ENCODE measurements at regions not wholly inside any gene's neighbourhood (a gene's known extent, or its start where the extent isn't known, plus 50 kb on each side); places are given as distances from the start of the nearest gene placed in this dataset.

GRCh38 chr1:105641407-105641806, 1415.1 kb upstream of the PRMT6 start:
- in situ Hi-C loops (cut with HindIII; ENCODE audit: low pct_ligation_motif_present, low pct_unique_long_range_greater_than_20kb, low sequenced_read_pairs) = no loop called here
- DNase-seq = no peak

DNA sequence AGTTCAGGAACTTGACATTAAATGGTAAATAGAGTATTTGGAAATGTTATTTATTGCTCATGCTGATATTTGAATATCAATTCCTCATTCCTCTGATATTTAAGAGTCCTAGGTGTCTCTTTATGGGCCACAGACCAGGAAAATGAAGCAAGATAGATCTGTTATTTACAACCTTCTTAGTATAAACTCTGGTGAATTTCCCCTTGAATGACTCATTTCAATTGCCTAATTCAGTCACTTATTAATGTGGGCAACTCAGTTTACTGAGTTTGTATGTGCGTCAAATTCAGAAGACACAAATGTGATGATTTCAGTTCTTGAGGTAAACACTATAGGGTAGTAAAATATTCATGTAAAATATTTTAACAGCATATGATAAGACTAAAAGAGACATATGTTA, 1404.4 kb upstream of the PRMT6 start:
- DNase-seq = peak; percentile 13
- in situ Hi-C loops (cut with HindIII; ENCODE audit: low pct_ligation_motif_present, low pct_unique_long_range_greater_than_20kb, low sequenced_read_pairs) = no loop called here

- in situ Hi-C loops (cut with HindIII; ENCODE audit: low pct_ligation_motif_present, low pct_unique_long_range_greater_than_20kb, low sequenced_read_pairs) = no loop called here
Observed at GRCh38 chr1:105655032-105655431, 1401.4 kb upstream of the PRMT6 start.

DNA sequence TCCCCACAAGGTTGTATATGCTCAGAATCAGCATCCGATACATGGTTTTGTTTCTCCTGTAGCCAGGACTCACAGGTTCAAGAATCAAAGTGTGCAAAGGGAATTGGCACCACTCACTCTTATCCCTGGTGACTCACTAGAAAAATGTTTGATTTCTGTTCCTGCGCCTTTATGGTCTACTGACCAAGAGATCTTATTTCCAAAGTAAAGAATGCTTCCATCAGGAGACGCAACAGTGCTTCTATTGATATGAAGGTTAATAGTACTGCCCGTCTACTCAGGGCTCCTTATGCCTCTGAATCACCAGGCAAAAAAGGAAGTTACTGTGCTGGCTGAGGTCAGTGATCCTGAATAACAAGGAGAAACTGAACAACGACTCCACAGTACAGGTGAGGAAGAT, 1392.0 kb upstream of the PRMT6 start:
- peak; percentile 95 for DNase-seq
- in situ Hi-C loops (cut with HindIII; ENCODE audit: low pct_ligation_motif_present, low pct_unique_long_range_greater_than_20kb, low sequenced_read_pairs) = no loop called here

More at GRCh38 chr1:105655032-105655431, 1401.4 kb upstream of the PRMT6 start:
- no peak for DNase-seq

DNA sequence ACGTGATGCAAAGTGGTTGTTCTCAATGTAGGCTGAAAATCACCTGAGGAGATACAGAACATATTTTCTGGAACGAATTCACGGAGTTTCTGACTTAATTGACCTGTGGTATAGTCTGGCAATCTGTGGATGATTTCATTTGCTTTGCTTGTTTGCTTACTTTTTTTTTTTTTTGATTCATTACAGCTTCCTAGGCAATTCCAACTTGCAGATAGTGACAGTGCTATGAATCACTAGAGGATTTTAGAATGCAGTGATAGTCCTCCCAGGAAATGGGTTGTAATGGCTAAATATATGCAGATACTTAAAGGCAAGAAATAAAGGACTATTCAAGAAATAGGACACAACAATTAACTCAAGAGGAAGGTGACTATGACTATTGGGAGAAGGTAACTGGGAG, 1378.1 kb upstream of the PRMT6 start:
- no peak for DNase-seq
- in situ Hi-C loops (cut with HindIII; ENCODE audit: low pct_ligation_motif_present, low pct_unique_long_range_greater_than_20kb, low sequenced_read_pairs) = no loop called here

GRCh38 chr1:105684714-105685113, 1371.8 kb upstream of the PRMT6 start:
- in situ Hi-C loops (cut with HindIII; ENCODE audit: low pct_ligation_motif_present, low pct_unique_long_range_greater_than_20kb, low sequenced_read_pairs) = no loop called here
- DNase-seq = no peak

GRCh38 chr1:105686026-105686425, 1370.4 kb upstream of the PRMT6 start:
- no peak for DNase-seq

DNA sequence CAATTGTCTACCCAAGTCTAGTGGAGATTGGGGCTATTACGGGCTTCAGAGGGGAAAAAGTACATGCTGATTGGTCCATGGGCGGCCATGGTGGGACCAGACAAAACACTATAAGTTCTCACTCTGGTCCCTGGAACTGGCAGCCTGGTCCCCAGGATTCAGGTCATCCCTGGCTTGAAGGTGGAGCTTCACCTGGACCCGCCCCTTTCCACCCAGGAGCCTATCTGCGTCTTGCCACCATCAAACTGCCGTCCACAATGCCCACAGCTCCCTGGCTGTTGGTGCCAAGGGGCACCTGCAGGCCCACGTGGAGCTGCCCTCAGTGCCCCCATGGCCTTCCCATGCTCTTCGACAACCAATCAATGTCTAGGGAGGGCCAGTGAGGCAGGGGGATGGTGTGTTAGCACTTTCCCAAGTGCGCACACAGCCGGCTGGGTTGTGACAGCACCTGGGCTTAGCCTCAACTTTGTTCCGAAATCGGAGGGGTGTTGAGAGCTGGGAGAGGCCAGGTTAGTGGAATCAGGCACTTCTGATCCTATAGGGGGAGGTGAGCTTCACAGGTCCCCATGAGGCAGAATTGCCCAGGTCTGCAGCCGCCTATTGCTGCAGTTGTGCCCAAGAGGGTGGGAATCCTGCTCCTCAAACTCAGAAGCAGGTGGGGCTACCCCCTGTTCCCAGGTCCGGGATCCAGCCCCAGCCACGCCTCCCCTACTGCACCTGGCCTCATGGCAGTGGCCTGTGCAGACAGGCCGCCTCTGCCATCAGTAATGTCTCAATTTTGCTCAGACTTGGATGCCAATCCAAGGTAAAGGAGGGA, 1369.4 kb upstream of the PRMT6 start:
- in situ Hi-C loops (cut with HindIII; ENCODE audit: low pct_ligation_motif_present, low pct_unique_long_range_greater_than_20kb, low sequenced_read_pairs) = no loop called here
- DNase-seq = no peak

More at GRCh38 chr1:105686026-105686425, 1370.4 kb upstream of the PRMT6 start:
- in situ Hi-C loops (cut with HindIII; ENCODE audit: low pct_ligation_motif_present, low pct_unique_long_range_greater_than_20kb, low sequenced_read_pairs) = no loop called here

DNA sequence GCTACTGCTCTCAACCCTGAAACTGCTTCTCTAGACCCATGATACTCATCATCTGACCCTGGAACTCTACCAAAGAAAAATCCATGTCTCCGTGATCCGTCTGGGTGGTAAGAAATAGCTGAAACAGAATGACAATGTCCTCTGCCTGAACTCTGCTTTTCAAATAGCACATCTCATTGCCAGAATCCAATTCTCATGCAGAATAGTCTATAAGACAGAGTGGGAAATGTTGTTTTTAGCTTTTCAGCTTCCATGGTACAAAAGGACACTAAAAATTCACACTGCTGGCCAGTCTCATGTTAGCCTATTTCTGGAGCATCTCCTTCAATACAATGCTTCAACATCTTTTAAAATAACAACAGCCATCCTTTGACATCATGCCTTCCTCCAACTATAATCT, 1355.8 kb upstream of the PRMT6 start:
- in situ Hi-C loops (cut with HindIII; ENCODE audit: low pct_ligation_motif_present, low pct_unique_long_range_greater_than_20kb, low sequenced_read_pairs) = no loop called here
- DNase-seq = no peak

GRCh38 chr1:105724286-105724685, 1332.2 kb upstream of the PRMT6 start:
- no peak for DNase-seq
- in situ Hi-C loops (cut with HindIII; ENCODE audit: low pct_ligation_motif_present, low pct_unique_long_range_greater_than_20kb, low sequenced_read_pairs) = no loop called here

DNA sequence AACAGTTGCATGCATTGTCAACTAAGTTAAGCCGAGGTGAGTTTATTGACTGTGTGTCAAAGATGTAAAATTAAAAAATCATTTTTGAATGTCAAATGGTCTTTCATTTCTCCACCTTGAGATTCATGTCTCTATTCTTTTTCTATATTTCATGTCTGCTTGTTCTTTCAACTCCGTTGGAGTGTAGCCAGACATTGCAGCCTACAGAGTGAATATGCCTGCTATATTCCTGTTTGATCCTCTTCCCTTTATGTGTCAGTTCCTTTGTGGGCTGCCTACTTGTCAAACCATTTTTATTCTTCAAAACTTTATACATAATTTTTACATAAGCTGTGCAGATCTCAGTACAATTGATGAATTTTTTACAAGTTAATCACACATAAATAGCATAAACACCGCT, 1325.8 kb upstream of the PRMT6 start:
- DNase-seq = no peak
- in situ Hi-C loops (cut with HindIII; ENCODE audit: low pct_ligation_motif_present, low pct_unique_long_range_greater_than_20kb, low sequenced_read_pairs) = no loop called here

GRCh38 chr1:105736349-105736748, 1320.1 kb upstream of the PRMT6 start:
- in situ Hi-C loops (cut with HindIII; ENCODE audit: low pct_ligation_motif_present, low pct_unique_long_range_greater_than_20kb, low sequenced_read_pairs) = no loop called here

DNA sequence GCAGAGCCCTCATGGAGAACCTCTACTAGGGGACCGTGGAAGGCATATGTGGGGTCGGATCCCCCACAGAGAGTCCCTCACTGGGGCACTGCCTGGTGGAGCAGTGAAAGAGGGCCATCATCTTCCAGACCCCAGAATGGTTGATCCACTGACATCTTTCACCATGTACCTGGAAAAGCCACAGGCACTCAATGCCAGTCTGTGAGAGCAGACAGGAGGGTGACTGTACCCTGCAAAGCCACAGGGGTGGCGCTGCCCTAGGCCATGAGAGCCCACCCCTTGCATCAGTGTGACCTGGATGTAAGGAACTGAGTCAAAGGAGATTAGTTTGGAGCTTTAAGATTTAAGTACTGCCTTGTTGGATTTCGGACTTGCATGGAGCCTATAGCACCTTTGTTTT, 1276.7 kb upstream of the PRMT6 start:
- DNase-seq = no peak
- in situ Hi-C loops (cut with HindIII; ENCODE audit: low pct_ligation_motif_present, low pct_unique_long_range_greater_than_20kb, low sequenced_read_pairs) = no loop called here

More at GRCh38 chr1:105736349-105736748, 1320.1 kb upstream of the PRMT6 start:
- no peak for DNase-seq

- DNase-seq = no peak
- in situ Hi-C loops (cut with HindIII; ENCODE audit: low pct_ligation_motif_present, low pct_unique_long_range_greater_than_20kb, low sequenced_read_pairs) = no loop called here
Observed at GRCh38 chr1:105785021-105785420, 1271.5 kb upstream of the PRMT6 start.

- in situ Hi-C loops (cut with HindIII; ENCODE audit: low pct_ligation_motif_present, low pct_unique_long_range_greater_than_20kb, low sequenced_read_pairs) = no loop called here
- peak; percentile 54 for DNase-seq
Observed at GRCh38 chr1:105793536-105794146, 1262.8 kb upstream of the PRMT6 start.

- in situ Hi-C loops (cut with HindIII; ENCODE audit: low pct_ligation_motif_present, low pct_unique_long_range_greater_than_20kb, low sequenced_read_pairs) = no loop called here
- no peak for DNase-seq
Observed at GRCh38 chr1:105795741-105796140, 1260.7 kb upstream of the PRMT6 start.

GRCh38 chr1:105830571-105831146, 1225.8 kb upstream of the PRMT6 start:
- no peak for DNase-seq
- in situ Hi-C loops (cut with HindIII; ENCODE audit: low pct_ligation_motif_present, low pct_unique_long_range_greater_than_20kb, low sequenced_read_pairs) = no loop called here

DNA sequence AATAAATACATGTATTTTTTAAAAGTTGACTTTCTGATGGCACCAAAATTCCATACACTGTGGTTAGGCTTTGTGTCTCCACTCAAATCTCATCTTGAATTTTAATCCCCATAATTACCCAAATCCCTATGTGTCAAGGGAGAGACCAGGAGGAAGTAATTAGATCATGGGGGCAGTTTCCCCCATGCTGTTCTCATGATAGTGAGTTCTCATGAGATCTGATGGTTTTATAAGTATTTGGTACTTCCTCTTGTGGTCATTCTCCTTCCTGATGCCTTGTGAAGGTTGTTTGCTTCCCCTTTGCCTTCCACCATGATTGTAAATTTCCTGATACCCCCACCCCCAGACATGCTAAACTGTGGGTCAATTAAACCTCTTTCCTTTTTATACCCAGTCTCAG, 1218.4 kb upstream of the PRMT6 start:
- in situ Hi-C loops (cut with HindIII; ENCODE audit: low pct_ligation_motif_present, low pct_unique_long_range_greater_than_20kb, low sequenced_read_pairs) = no loop called here
- no peak for DNase-seq

- in situ Hi-C loops (cut with HindIII; ENCODE audit: low pct_ligation_motif_present, low pct_unique_long_range_greater_than_20kb, low sequenced_read_pairs) = no loop called here
- peak; percentile 47 for DNase-seq
Observed at GRCh38 chr1:105865546-105865945, 1190.9 kb upstream of the PRMT6 start.

DNA sequence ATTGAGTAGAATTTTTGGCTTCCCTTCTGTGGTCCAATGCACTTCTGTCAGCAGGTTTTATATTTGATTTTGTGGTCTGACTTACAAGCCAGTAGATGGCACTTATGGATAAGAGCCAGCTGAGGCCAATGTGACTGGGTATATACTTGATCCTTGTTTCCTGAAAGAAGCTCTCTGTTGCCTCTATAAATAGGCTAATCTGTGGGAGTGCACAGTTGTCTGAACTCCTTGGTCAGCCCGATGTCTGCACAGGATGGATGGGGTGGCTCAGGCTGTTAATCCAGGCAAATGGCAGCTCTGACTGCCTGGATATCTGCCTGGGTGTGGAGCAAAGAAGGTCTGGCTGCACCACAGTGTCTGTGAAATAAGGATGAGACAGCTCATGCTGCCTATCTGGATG, 1183.7 kb upstream of the PRMT6 start:
- no peak for DNase-seq
- in situ Hi-C loops (cut with HindIII; ENCODE audit: low pct_ligation_motif_present, low pct_unique_long_range_greater_than_20kb, low sequenced_read_pairs) = no loop called here

All from ACHN (cell line).